H9 (cell line): ENCODE measurements at regions not wholly inside any gene's neighbourhood (a gene's known extent, or its start where the extent isn't known, plus 50 kb on each side); places are given as distances from the start of the nearest gene placed in this dataset.
A peak's percentile ranks its signal among the peaks of the same experiment; 100 is the strongest.

Source experiments
- DNase-seq: peaks from one replicate; pipeline ENCODE4 v3.0.0-alpha.2; 2017
- H2AFZ ChIP-seq: one replicate; pipeline ENCODE4 v1.6.1; 2013; ENCODE audit warnings: mild to moderate bottlenecking, low read length, control low read depth, moderate library complexity
- H2AK5ac ChIP-seq: 2 replicates; pipeline ENCODE4 v1.6.1; 2013; ENCODE audit warnings: low read length, control low read depth, mixed read lengths; ENCODE audit not compliant: insufficient read length
- H2BK120ac ChIP-seq: one replicate; pipeline ENCODE4 v1.6.1; 2013; ENCODE audit warnings: low read depth, mild to moderate bottlenecking, low read length, control low read depth, inconsistent platforms; ENCODE audit not compliant: poor library complexity, severe bottlenecking
- H2BK12ac ChIP-seq: 2 replicates; pipeline ENCODE4 v1.6.1; 2013; ENCODE audit warnings: low read length, control low read depth, mixed read lengths, low read depth; ENCODE audit not compliant: insufficient read length
- H2BK15ac ChIP-seq: 2 replicates; pipeline ENCODE4 v1.6.1; 2013; ENCODE audit warnings: low read depth, low read length, control low read depth
- H2BK20ac ChIP-seq: one replicate; pipeline ENCODE4 v1.6.1; 2013; ENCODE audit warnings: low read depth, mild to moderate bottlenecking, low read length, control low read depth, inconsistent platforms; ENCODE audit not compliant: poor library complexity, severe bottlenecking
- H2BK5ac ChIP-seq: 2 replicates; pipeline ENCODE4 v1.6.1; 2013; ENCODE audit warnings: low read length, control low read depth, mixed read lengths; ENCODE audit not compliant: insufficient read length
- H3K14ac ChIP-seq: 2 replicates; pipeline ENCODE4 v1.6.1; 2013; ENCODE audit warnings: low read length, control low read depth; ENCODE audit not compliant: insufficient read depth
- H3K18ac ChIP-seq: 2 replicates; pipeline ENCODE4 v1.6.1; 2013; ENCODE audit warnings: low read depth, mild to moderate bottlenecking, mixed read lengths, low read length, control low read depth; ENCODE audit not compliant: insufficient read length
- H3K23ac ChIP-seq: 2 replicates; pipeline ENCODE4 v1.6.1; 2013; ENCODE audit warnings: low read length, control low read depth, mixed read lengths, low read depth; ENCODE audit not compliant: insufficient read length
- H3K23me2 ChIP-seq: 2 replicates; pipeline ENCODE4 v1.6.1; 2013; ENCODE audit warnings: low read depth, mild to moderate bottlenecking, mixed read lengths, low read length, control low read depth; ENCODE audit not compliant: insufficient read length, poor library complexity, severe bottlenecking
- H3K27ac ChIP-seq: 2 replicates; pipeline ENCODE4 v1.5.1; 2013; ENCODE audit warnings: low read length, control low read depth, mixed read lengths, low read depth; ENCODE audit not compliant: insufficient read length
- H3K27me3 ChIP-seq: 2 replicates; pipeline ENCODE4 v1.6.1; 2013; ENCODE audit warnings: low read length, control low read depth, inconsistent platforms; ENCODE audit not compliant: insufficient read depth
- H3K4ac ChIP-seq: 2 replicates; pipeline ENCODE4 v1.6.1; 2013; ENCODE audit warnings: low read depth, mild to moderate bottlenecking, control low read depth, inconsistent platforms, low read length, moderate library complexity
- H3K4me1 ChIP-seq: 2 replicates; pipeline ENCODE4 v1.6.1; 2013; ENCODE audit warnings: low read length, control low read depth, inconsistent platforms; ENCODE audit not compliant: insufficient read depth
- H3K4me2 ChIP-seq: 2 replicates; pipeline ENCODE4 v1.6.1; 2013; ENCODE audit warnings: low read length, control low read depth, mixed read lengths; ENCODE audit not compliant: insufficient read length, insufficient read depth
- H3K56ac ChIP-seq: 2 replicates; pipeline ENCODE4 v1.6.1; 2013; ENCODE audit warnings: low read depth, mild to moderate bottlenecking, mixed read lengths, low read length, control low read depth; ENCODE audit not compliant: insufficient read length
- H3K79me1 ChIP-seq: 2 replicates; pipeline ENCODE4 v1.6.1; 2013; ENCODE audit warnings: low read depth, mild to moderate bottlenecking, moderate library complexity, low read length, control low read depth, inconsistent platforms; ENCODE audit not compliant: insufficient read depth, poor library complexity, severe bottlenecking
- H3K79me2 ChIP-seq: 2 replicates; pipeline ENCODE4 v1.6.1; 2013; ENCODE audit warnings: low read length, control low read depth, inconsistent platforms; ENCODE audit not compliant: insufficient read depth
- H3K9ac ChIP-seq: 2 replicates; pipeline ENCODE4 v1.6.1; 2013; ENCODE audit warnings: low read length, control low read depth, mixed read lengths; ENCODE audit not compliant: insufficient read length; ENCODE audit errors: extremely low read depth
- H3K9me3 ChIP-seq: one replicate; pipeline ENCODE4 v1.6.1; 2013; ENCODE audit warnings: low read depth, low read length, inconsistent platforms; ENCODE audit not compliant: control insufficient read depth
- H3T11ph ChIP-seq: one replicate; pipeline ENCODE4 v1.6.1; 2013; ENCODE audit warnings: mild to moderate bottlenecking, low read length, control low read depth, inconsistent platforms
- H4K20me1 ChIP-seq: one replicate; pipeline ENCODE4 v1.6.1; 2013; ENCODE audit not compliant: control insufficient read depth, insufficient read length, insufficient read depth
- H4K5ac ChIP-seq: 2 replicates; pipeline ENCODE4 v1.6.1; 2013; ENCODE audit warnings: low read depth, mild to moderate bottlenecking, mixed read lengths, low read length, control low read depth; ENCODE audit not compliant: insufficient read length
- H4K8ac ChIP-seq: replicated peaks from 2 replicates; pipeline ENCODE4 v1.6.1; 2013; ENCODE audit warnings: low read length, control low read depth, mixed read lengths, low read depth; ENCODE audit not compliant: insufficient read length
- H4K91ac ChIP-seq: 2 replicates; pipeline ENCODE4 v1.6.1; 2013; ENCODE audit warnings: low read depth, mild to moderate bottlenecking, moderate library complexity, mixed read lengths, low read length, control low read depth; ENCODE audit not compliant: insufficient read length
- H3K27ac Mint-ChIP-seq, 3 experiments: 2 replicates in 2 of 3; 3 replicates in 1 of 3; pipeline ENCODE4 v1.8.0; 2020 to 2021; ENCODE audit warnings: mixed read lengths in 3 of 3, mild to moderate bottlenecking in 1 of 3, moderate library complexity in 1 of 3
- H3K27me3 Mint-ChIP-seq: 2 replicates; pipeline ENCODE4 v1.8.0; 2021; ENCODE audit warnings: low read depth, mild to moderate bottlenecking, moderate library complexity, mixed read lengths
- H3K36me3 Mint-ChIP-seq, 3 experiments: 2 replicates in 2 of 3; 3 replicates in 1 of 3; pipeline ENCODE4 v1.8.0; 2020 to 2021; ENCODE audit warnings: low read depth in 3 of 3, mixed read lengths in 3 of 3; ENCODE audit not compliant: insufficient read depth in 1 of 3
- H3K4me1 Mint-ChIP-seq, 2 experiments: 2 replicates each; pipeline ENCODE4 v1.8.0; 2020; ENCODE audit warnings: mixed read lengths in 2 of 2
- H3K4me3 Mint-ChIP-seq, 2 experiments: 2 replicates in 1 of 2; 3 replicates in 1 of 2; pipeline ENCODE4 v1.8.0; 2020 to 2021; ENCODE audit warnings: mild to moderate bottlenecking in 2 of 2, mixed read lengths in 2 of 2, moderate library complexity in 1 of 2
- H3K9me3 Mint-ChIP-seq, 2 experiments: 2 replicates in 1 of 2; 3 replicates in 1 of 2; pipeline ENCODE4 v1.8.0; 2020; ENCODE audit warnings: mild to moderate bottlenecking in 2 of 2, mixed read lengths in 2 of 2, moderate library complexity in 1 of 2
- TF ChIP-seq, protein P1 (sequence below): fragments of 200-600 bp; sonication (generic); conservative IDR thresholded peaks from 3 replicates; pipeline ENCODE4 v1.8.0; 2021; ENCODE audit warnings: antibody characterized with exemption, mild to moderate bottlenecking

DNA sequence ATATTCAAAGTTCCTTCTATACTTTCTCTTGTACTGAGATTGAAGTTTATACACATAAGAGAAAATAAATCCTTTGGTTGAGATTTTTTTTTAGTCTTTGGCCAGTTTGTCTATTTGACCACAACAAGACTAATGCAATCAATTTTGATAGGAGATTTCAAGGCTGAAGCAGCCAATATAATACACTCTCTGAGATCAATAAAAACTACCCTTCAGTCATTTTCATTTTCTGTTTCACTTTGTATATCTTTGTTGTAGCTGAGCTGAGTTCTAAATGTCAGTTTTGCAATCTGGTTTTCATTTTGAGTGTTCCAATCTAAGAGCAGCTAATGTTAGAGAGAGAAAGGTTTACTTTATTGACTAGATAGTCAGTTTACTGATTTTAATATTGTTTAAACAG lies 623.8 kb upstream of the ROBO1 start:
- no peak overlapping the region for H4K5ac ChIP-seq
- H3K23me2 ChIP-seq = no peaks in the 10 kb centered on the region
- H3T11ph ChIP-seq = no peak overlapping the region
- H2AFZ ChIP-seq = no peak overlapping the region
- no peak overlapping the region for H3K9ac ChIP-seq
- Mint-ChIP-seq H3K9me3 (no peaks in the 10 kb centered on the region), H3K36me3 (peaks cover 0 to 1% (median 0%) of the 10 kb centered on the region in 3 experiments; a peak in 1 of 7 replicates), H3K4me1 (peaks cover 8% of the 10 kb centered on the region in 2 experiments; a peak in 3 of 4 replicates), H3K27me3 (no peaks in the 10 kb centered on the region), H3K27ac (peak overlapping the region in 1 of 3 experiments; percentile 29; a peak in 2 of 7 replicates), H3K4me3 (no peak overlapping the region)
- H3K4me1 ChIP-seq = no peaks in the 10 kb centered on the region
- H3K14ac ChIP-seq = no peak overlapping the region
- no peak overlapping the region for H2BK15ac ChIP-seq
- H3K79me1 ChIP-seq = no peaks in the 10 kb centered on the region
- TF ChIP-seq, protein P1, sequence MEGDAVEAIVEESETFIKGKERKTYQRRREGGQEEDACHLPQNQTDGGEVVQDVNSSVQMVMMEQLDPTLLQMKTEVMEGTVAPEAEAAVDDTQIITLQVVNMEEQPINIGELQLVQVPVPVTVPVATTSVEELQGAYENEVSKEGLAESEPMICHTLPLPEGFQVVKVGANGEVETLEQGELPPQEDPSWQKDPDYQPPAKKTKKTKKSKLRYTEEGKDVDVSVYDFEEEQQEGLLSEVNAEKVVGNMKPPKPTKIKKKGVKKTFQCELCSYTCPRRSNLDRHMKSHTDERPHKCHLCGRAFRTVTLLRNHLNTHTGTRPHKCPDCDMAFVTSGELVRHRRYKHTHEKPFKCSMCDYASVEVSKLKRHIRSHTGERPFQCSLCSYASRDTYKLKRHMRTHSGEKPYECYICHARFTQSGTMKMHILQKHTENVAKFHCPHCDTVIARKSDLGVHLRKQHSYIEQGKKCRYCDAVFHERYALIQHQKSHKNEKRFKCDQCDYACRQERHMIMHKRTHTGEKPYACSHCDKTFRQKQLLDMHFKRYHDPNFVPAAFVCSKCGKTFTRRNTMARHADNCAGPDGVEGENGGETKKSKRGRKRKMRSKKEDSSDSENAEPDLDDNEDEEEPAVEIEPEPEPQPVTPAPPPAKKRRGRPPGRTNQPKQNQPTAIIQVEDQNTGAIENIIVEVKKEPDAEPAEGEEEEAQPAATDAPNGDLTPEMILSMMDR = no peak
- H3K79me2 ChIP-seq = no peaks in the 10 kb centered on the region
- H2BK12ac ChIP-seq = no peak overlapping the region
- no peak overlapping the region for H2BK20ac ChIP-seq
- H3K23ac ChIP-seq = no peak overlapping the region
- H4K20me1 ChIP-seq = no peaks in the 10 kb centered on the region
- H3K9me3 ChIP-seq = no peaks in the 10 kb centered on the region
- no peak overlapping the region for H2AK5ac ChIP-seq
- H4K8ac ChIP-seq = no peak overlapping the region
- DNase-seq = no peak
- no peak overlapping the region for H3K4ac ChIP-seq
- H4K91ac ChIP-seq = no peak overlapping the region
- no peaks in the 10 kb centered on the region for H3K27me3 ChIP-seq
- no peak overlapping the region for H2BK120ac ChIP-seq
- H3K18ac ChIP-seq = no peak overlapping the region
- no peak overlapping the region for H2BK5ac ChIP-seq
- H3K56ac ChIP-seq = no peak overlapping the region
- H3K27ac ChIP-seq = no peak overlapping the region
- no peak overlapping the region for H3K4me2 ChIP-seq
